GM12801 (cell line): ENCODE measurements at regions not wholly inside any gene's neighbourhood (a gene's known extent, or its start where the extent isn't known, plus 50 kb on each side); places are given as distances from the start of the nearest gene placed in this dataset.

Experiments
- TF ChIP-seq, protein P1 (sequence below): IDR thresholded peaks from one replicate; pipeline ENCODE4 v1.5.1; 2011; ENCODE audit warnings: control low read depth; ENCODE audit not compliant: insufficient read length; ENCODE audit errors: extremely low read depth

DNA sequence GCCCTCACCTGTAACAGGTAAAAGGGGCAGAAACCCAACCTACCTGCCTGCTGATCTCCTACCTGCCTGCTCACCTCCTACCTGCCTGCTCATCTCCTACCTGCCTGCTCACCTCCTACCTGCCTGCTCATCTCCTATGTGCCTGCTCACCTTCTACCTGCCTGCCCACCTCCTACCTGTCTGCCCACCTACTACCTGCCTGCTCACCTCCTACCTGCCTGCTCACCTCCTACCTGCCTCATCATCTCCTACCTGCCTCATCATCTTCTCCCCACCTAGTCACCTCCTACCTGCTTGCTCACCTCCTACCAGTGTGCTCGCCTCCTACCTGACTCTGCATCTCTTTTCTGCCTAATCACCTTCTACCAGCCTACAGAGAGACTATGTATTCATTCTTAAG is 452.9 kb downstream of the MATN1 start:
- TF ChIP-seq, protein P1, sequence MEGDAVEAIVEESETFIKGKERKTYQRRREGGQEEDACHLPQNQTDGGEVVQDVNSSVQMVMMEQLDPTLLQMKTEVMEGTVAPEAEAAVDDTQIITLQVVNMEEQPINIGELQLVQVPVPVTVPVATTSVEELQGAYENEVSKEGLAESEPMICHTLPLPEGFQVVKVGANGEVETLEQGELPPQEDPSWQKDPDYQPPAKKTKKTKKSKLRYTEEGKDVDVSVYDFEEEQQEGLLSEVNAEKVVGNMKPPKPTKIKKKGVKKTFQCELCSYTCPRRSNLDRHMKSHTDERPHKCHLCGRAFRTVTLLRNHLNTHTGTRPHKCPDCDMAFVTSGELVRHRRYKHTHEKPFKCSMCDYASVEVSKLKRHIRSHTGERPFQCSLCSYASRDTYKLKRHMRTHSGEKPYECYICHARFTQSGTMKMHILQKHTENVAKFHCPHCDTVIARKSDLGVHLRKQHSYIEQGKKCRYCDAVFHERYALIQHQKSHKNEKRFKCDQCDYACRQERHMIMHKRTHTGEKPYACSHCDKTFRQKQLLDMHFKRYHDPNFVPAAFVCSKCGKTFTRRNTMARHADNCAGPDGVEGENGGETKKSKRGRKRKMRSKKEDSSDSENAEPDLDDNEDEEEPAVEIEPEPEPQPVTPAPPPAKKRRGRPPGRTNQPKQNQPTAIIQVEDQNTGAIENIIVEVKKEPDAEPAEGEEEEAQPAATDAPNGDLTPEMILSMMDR = no peak

DNA sequence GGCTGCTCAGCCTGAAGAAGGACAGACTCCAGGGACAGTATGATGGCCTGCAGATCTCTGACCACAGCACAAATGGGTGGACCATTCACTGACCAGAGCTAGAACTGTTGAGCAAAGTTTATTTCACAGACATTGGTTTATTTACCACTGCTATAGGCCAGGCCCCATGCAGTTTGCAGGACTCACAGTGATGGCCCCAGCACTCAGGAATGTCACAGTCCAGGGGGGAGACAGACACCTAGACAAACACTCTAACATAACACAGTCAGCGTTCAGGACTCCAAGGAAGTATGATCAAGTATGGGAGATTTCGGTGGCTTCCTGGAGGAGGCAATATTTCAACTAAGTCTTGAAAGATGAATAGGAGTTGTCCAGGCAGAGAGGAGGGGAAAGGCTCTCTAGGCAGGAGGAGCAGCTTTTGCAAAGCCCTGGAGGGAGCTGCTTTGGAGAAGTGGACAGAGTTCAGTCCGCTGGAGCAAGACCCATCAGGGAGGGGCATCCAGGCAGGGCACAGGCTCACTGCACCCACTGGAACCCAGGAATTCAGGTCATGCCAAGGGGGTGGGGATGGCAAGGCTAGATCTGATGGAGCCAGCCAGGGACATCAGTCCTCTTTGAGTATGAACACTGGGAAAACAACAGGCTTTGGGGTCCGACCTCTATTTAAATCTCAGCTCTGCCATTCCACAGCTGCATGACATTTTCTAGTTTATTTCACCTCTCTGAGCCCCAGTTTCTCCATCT is 454.3 kb downstream of the MATN1 start:
- TF ChIP-seq, protein P1 = no peak

DNA sequence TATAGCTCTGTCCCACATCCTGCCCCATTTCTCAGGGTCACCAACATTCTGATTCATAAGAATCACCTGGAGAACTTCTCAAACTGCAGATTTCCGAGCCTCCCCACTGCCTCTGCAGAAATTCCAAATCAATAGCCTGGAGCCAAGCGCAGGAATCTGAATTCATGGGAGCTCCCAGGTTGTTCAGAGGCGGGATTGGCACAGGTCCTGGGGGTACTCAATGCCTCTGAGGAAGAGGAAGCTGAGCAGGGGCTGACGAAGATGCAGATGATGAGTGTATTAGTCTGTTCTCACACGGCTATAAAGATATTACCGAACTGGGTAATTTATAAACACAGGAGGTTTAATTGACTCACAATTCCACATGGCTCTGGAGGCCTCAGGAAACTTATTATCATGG is 455.5 kb downstream of the MATN1 start:
- TF ChIP-seq, protein P1 = no peak

DNA sequence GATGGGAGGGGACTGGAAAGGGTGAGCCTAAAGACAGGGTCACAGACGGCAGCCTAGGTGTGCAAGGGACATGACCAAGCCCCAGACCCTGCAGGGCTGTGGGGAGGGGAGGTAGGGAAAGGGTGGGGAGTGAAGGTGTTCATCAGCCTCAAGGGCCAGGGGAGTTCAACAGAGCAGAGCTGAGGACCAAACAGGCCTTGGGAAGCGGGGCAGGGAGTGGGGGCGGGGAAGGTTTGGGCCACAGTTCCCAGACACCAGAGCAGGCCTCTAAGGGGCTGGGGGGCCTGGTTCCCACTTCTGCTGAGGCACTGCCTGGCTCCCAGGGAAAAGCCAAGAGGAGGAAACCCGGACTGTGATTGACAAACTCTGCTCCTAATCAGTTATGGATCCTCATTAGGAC is 456.3 kb downstream of the MATN1 start:
- TF ChIP-seq, protein P1 = no peak

DNA sequence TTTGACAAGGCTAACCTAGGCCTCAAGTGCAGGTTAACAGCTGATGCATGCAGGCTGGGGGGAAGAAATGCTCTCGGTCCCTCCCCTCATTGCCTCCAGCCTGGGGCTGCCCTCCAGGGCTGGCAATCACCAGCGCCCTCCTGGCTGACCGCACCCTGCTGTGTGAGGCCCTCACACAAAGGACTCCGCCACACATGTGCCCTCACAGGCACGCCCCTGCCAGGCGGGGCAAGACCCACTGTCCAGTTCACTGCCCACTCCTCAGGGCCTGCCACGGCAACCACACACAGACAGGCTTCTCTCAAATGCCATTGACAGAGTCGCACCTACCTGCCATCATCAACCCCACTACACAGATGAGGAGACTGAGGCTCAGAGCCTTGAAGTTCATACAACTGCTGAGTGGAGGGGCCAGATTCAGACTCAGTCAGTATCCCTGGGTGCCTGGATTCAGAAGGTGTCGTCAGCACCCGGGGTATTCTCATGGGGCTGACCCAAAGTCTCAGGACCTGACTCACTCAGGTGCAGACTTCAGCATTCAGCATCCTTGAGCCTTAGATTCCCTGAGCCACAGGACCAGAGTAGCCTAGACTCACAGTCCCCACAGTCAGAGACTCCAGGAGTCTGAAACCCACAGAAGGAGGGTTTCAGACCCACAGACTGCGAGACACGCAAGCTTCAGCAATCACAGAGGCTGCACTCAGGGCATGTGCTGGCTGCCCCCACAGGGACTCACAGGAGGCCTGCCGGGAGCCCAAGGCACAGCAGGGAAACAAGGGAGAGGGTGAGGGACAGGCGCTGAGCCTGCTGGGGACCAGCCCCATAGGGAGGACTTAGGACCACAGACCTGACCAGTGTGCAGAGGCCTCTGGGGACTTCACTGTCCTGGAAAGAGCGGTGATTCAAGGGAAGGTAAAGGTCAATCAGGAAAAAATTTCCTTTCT is 458.0 kb downstream of the MATN1 start:
- TF ChIP-seq, protein P1 = no peak

- TF ChIP-seq, protein P1 = no peak
Measured at GRCh38 chr1:30264672-30265025, 458.7 kb downstream of the MATN1 start.

DNA sequence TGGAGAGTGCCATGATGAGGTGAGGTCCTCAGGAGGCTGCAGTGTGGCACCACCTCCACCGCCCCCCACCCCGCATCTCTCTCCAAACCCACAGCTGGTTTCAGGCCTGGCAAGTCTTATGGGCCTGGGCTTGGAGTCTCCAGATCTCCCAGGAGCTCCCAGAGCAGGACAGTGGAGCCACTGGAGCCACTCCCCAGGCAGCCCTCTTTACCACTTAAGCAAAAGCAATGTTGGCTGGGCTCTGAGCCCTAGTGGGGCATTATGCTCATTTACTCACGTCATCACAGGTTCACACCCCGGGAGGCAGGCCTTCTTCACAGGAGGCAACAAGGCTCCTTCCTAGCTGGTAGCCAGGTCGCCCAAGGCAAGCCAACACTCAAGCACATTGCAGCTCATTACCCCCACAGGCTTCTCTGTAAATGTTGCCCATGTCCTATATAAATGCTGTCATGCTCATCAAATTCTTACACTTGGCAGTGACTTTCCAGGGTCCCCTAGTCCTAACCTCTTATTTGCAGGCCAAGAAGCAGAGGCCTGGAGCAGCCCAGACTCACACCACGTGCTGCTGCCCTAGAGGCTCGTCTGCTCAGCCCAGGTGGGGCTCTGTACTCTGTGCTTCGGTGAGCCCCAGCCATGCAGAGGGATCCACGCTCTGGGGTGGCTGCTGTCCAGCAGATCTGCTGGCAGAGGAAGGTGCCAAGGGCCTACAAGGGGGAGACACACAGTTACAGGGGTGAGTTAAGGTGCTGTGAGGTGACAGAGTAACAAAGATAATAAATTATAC is 459.3 kb downstream of the MATN1 start:
- TF ChIP-seq, protein P1 = no peak
